ENCODE measurements at regions not wholly inside any gene's neighbourhood (a gene's known extent, or its start where the extent isn't known, plus 50 kb on each side); places are given as distances from the start of the nearest gene placed in this dataset.

DNA sequence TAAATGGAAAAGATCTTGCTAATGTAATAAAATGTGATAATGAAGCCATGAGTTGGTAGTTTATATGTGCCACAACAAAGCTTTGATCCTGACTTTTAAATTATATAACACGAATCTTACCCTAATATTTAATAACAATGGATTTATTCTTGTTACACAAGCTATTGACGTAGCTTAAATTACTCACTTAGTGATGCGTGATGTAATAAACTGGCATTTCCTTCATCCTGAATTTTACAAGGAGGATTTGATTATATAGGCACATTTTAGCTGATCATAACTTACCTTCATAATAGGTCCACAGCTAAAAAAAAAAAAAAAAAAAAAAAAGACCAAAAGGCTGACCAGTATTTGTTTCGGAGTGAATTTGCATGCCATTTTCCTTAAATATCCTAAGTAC, 76.2 kb upstream of the IVNS1ABP start:
- Histone ChIP-seq H3K9me1 (replicated peaks; ENCODE audit: control insufficient read depth, extremely low read depth, insufficient read depth, low read length) (no peaks in the 10 kb centered on the region), H3K4me1 (ENCODE audit: control insufficient read depth, extremely low read depth, insufficient read depth, low read length) (no peaks in the 10 kb centered on the region), H3K27ac (ENCODE audit: insufficient read depth, low read depth, low read length) (no peak overlapping the region), H3K9ac (replicated peaks; ENCODE audit: extremely low read depth, insufficient read depth, low read length) (no peak overlapping the region), H3K9me3 (replicated peaks; ENCODE audit: control insufficient read depth, insufficient read depth, low read length) (no peaks in the 10 kb centered on the region), H3K4me3 (replicated peaks in 1 of 3; ENCODE audit: insufficient read depth in 1 of 3, low read depth in 1 of 3, low read length in 3 of 3) (no peak overlapping the region), H3K4me2 (ENCODE audit: insufficient read depth, low read length) (no peak overlapping the region), H3K27me3 (ENCODE audit: control insufficient read depth in 2 of 2, insufficient read depth in 2 of 2, low read length in 2 of 2) (no peaks in the 10 kb centered on the region), H4K20me1 (replicated peaks; ENCODE audit: control insufficient read depth, extremely low read depth, insufficient read depth, low read length) (no peaks in the 10 kb centered on the region), H2AFZ (ENCODE audit: low read depth, low read length) (no peak overlapping the region), H3K79me2 (ENCODE audit: control insufficient read depth, insufficient read depth, low read length) (no peaks in the 10 kb centered on the region), H3K36me3 (ENCODE audit: control insufficient read depth in 2 of 2, extremely low read depth in 1 of 2, insufficient read depth in 2 of 2, low read length in 2 of 2) (no peaks in the 10 kb centered on the region)
- dilution Hi-C loops (cut with MboI; ENCODE audit: extremely low pct_ligation_motif_present, low sequenced_read_pairs) (no loop called here), intact Hi-C loops (cut with micrococcal nuclease) (no loop called here)
- TF ChIP-seq GATA2 (IDR thresholded peaks at IDR 0.05; ENCODE audit: insufficient read depth, insufficient read length, low read depth, low read length) (no peak), POLR2AphosphoS5 (IDR thresholded peaks at IDR 0.05; ENCODE audit: insufficient read depth, low read depth, low read length) (no peak), MYC (IDR thresholded peaks at IDR 0.05; ENCODE audit: low read depth, low read length) (no peak), EZH2 (IDR thresholded peaks at IDR 0.05; ENCODE audit: borderline replicate concordance, low read depth, low read length, severe bottlenecking) (no peak), FOS (IDR thresholded peaks at IDR 0.05; ENCODE audit: borderline replicate concordance, insufficient read depth, low read length) (no peak), POLR2A (IDR thresholded peaks at IDR 0.05; ENCODE audit: low read depth, low read length) (no peak), JUN (IDR thresholded peaks at IDR 0.05; ENCODE audit: borderline replicate concordance, insufficient read depth, insufficient read length, low read depth) (no peak)
- TF ChIP-seq, protein P1, sequence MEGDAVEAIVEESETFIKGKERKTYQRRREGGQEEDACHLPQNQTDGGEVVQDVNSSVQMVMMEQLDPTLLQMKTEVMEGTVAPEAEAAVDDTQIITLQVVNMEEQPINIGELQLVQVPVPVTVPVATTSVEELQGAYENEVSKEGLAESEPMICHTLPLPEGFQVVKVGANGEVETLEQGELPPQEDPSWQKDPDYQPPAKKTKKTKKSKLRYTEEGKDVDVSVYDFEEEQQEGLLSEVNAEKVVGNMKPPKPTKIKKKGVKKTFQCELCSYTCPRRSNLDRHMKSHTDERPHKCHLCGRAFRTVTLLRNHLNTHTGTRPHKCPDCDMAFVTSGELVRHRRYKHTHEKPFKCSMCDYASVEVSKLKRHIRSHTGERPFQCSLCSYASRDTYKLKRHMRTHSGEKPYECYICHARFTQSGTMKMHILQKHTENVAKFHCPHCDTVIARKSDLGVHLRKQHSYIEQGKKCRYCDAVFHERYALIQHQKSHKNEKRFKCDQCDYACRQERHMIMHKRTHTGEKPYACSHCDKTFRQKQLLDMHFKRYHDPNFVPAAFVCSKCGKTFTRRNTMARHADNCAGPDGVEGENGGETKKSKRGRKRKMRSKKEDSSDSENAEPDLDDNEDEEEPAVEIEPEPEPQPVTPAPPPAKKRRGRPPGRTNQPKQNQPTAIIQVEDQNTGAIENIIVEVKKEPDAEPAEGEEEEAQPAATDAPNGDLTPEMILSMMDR (IDR thresholded peaks at IDR 0.05; ENCODE audit: extremely low read depth in 1 of 2, insufficient read depth in 1 of 2, low read depth in 1 of 2, low read length in 2 of 2): no peak
- TF ChIP-seq, protein P2, sequence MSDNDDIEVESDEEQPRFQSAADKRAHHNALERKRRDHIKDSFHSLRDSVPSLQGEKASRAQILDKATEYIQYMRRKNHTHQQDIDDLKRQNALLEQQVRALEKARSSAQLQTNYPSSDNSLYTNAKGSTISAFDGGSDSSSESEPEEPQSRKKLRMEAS (IDR thresholded peaks at IDR 0.05; ENCODE audit: insufficient read depth, insufficient read length): no peak
- DNase-seq (ENCODE audit: low read depth, low spot score): no peak
- BruUV-seq (replicated peaks): no TSS peak
- FAIRE-seq: no peak
- ChIA-PET POLR2A (no interaction called here), CTCF (interaction anchor here (1.1 kb wide), 2 partner anchors 16 to 18 kb away, joined by 3 read pairs; no protein-coding TSS in a partner anchor)

All from endothelial cell of umbilical vein (primary cell).